HL-60 (cell line): ENCODE measurements at regions not wholly inside any gene's neighbourhood (a gene's known extent, or its start where the extent isn't known, plus 50 kb on each side); places are given as distances from the start of the nearest gene placed in this dataset.

Experiments used
- DNase-seq, 2 experiments: peaks; one replicate each; pipeline ENCODE4 v3.0.0-alpha.2; 2010 to 2020; ENCODE audit warnings: low read depth in 1 of 2, low spot score in 1 of 2
- H3K27ac ChIP-seq: fragments of 250-450 bp; sonication (Bioruptor Pico); replicated peaks from 2 replicates; pipeline ENCODE4 v1.5.1; 2020; ENCODE audit warnings: mild to moderate bottlenecking, moderate library complexity
- H3K27me3 ChIP-seq: fragments of 250-450 bp; sonication (Bioruptor Pico); 2 replicates; pipeline ENCODE4 v1.5.1; 2021; ENCODE audit warnings: mild to moderate bottlenecking, moderate library complexity; ENCODE audit not compliant: insufficient read depth, poor library complexity, severe bottlenecking
- H3K4me3 ChIP-seq: replicated peaks from 2 replicates; pipeline ENCODE4 v1.5.1; 2011; ENCODE audit warnings: mild to moderate bottlenecking, control low read depth, low read length; ENCODE audit not compliant: insufficient read depth
- CTCF ChIP-seq: IDR thresholded peaks from one replicate; pipeline ENCODE4 v1.5.1; 2011; ENCODE audit warnings: low read length, control low read depth, inconsistent platforms; ENCODE audit not compliant: insufficient read depth
- GABPA ChIP-seq: IDR thresholded peaks from 2 replicates; pipeline ENCODE4 v1.6.1; 2012; ENCODE audit warnings: low read depth
- POLR2AphosphoS5 ChIP-seq: IDR thresholded peaks from 2 replicates; pipeline ENCODE4 v1.6.1; 2012; ENCODE audit warnings: low read depth
- REST ChIP-seq: IDR thresholded peaks from 2 replicates; pipeline ENCODE4 v1.6.1; 2012; ENCODE audit warnings: low read depth; ENCODE audit not compliant: insufficient replicate concordance
- SPI1 ChIP-seq: IDR thresholded peaks from 2 replicates; pipeline ENCODE4 v1.6.1; 2012; ENCODE audit warnings: low read depth, mild to moderate bottlenecking, borderline replicate concordance

- TF ChIP-seq SPI1 (no peak), REST (no peak), GABPA (no peak)
- no peak overlapping the region for H3K4me3 ChIP-seq
- H3K27ac ChIP-seq: no peak overlapping the region
- H3K27me3 ChIP-seq: no peaks in the 10 kb centered on the region
- DNase-seq: no peak
These were observed 384.5 kb downstream of the LIG4 start for GRCh38 chr13:107830804-107831203.

- DNase-seq: no peak
- H3K27me3 ChIP-seq: no peaks in the 10 kb centered on the region
- no peak overlapping the region for H3K27ac ChIP-seq
- TF ChIP-seq SPI1 (no peak), CTCF (no peak), REST (no peak), POLR2AphosphoS5 (no peak), GABPA (no peak)
- no peak overlapping the region for H3K4me3 ChIP-seq
These were observed 387.3 kb downstream of the LIG4 start for GRCh38 chr13:107827840-107828549.

GRCh38 chr13:107824635-107825034, 390.7 kb downstream of the LIG4 start:
- H3K27ac ChIP-seq: no peak overlapping the region
- no peak for DNase-seq
- TF ChIP-seq GABPA (no peak), CTCF (no peak), REST (no peak), SPI1 (no peak), POLR2AphosphoS5 (no peak)
- no peaks in the 10 kb centered on the region for H3K27me3 ChIP-seq
- H3K4me3 ChIP-seq: no peak overlapping the region
